K562 (cell line): ENCODE measurements at regions not wholly inside any gene's neighbourhood (a gene's known extent, or its start where the extent isn't known, plus 50 kb on each side); places are given as distances from the start of the nearest gene placed in this dataset.

Experiments
- ATAC-seq: fragments of 200-7000 bp; cut with Tn5 transposase; 3 replicates; pipeline ENCODE4 v1.9.1; 2020; ENCODE audit warnings: moderate library complexity
- BruUV-seq: library from RNA; stranded (reverse); fragments of 400-500 nt; replicated peaks from 2 replicates; lab custom pipeline; 2021; lab: Mats Ljungman, UMichigan
- CTCF ChIA-PET: fragments of 300-600 bp; formaldehyde crosslinking; extraction: SDS; loops from one replicate; lab custom pipeline; 2021; ENCODE audit warnings: low intra/inter-chr PET ratio; lab: Yijun Ruan, JAX
- POLR2A ChIA-PET: fragments of 300-600, 350-650 bp; sonication (Branson Sonifier 250); formaldehyde crosslinking; extraction: SDS; loops from one replicate; lab custom pipeline; 2021; ENCODE audit warnings: antibody characterized with exemption, inconsistent platforms; lab: Yijun Ruan, JAX
- DNase-seq, 4 experiments: peaks; one replicate each; pipeline versions ENCODE4 v3.0.0 to v3.0.0-alpha.2; 2011 to 2018; ENCODE audit warnings: low spot score in 3 of 4, mixed read lengths in 3 of 4; ENCODE audit errors: extremely low read depth in 1 of 4
- FAIRE-seq: peaks from 2 replicates; lab custom pipeline; 2011; peaks lifted over from hg19 to GRCh38; lab: Jason Lieb, UNC
- H2AFZ ChIP-seq: 2 replicates; pipeline ENCODE4 v1.6.0; 2011; ENCODE audit warnings: low read depth, low read length, control low read depth, inconsistent platforms
- H3K27ac ChIP-seq: fragments of 200-600 bp; 3 replicates; pipeline ENCODE4 v1.8.0; 2011; ENCODE audit warnings: low read depth, mild to moderate bottlenecking, control low read depth, inconsistent platforms, low read length, moderate library complexity, mixed read lengths; ENCODE audit errors: extremely low read depth
- H3K27me3 ChIP-seq, 2 experiments: fragments of 300-600 bp in 1 of 2; 2 replicates in 1 of 2; 3 replicates in 1 of 2; pipeline versions ENCODE4 v1.6.0 to v1.8.0; 2011; ENCODE audit warnings: inconsistent platforms in 2 of 2, low read length in 2 of 2, mild to moderate bottlenecking in 1 of 2, mixed read lengths in 1 of 2, moderate library complexity in 1 of 2; ENCODE audit not compliant: control insufficient read depth in 2 of 2, insufficient read depth in 2 of 2
- H3K36me3 ChIP-seq: fragments of 300-600 bp; 3 replicates; pipeline ENCODE4 v1.8.0; 2011; ENCODE audit warnings: mild to moderate bottlenecking, low read length, inconsistent platforms; ENCODE audit not compliant: control insufficient read depth, insufficient read depth
- H3K4me1 ChIP-seq, 2 experiments: fragments of 200-600 bp in 1 of 2; replicated peaks in 1 of 2; 2 replicates in 1 of 2; 3 replicates in 1 of 2; pipeline versions ENCODE4 v1.5.1 to v1.8.0; 2011; ENCODE audit warnings: inconsistent platforms in 2 of 2, low read length in 2 of 2, mild to moderate bottlenecking in 1 of 2, mixed read lengths in 1 of 2, moderate library complexity in 1 of 2; ENCODE audit not compliant: control insufficient read depth in 2 of 2, insufficient read depth in 2 of 2
- H3K4me2 ChIP-seq: 2 replicates; pipeline ENCODE4 v1.6.1; 2011; ENCODE audit warnings: low read length, control low read depth, inconsistent platforms, mixed read lengths; ENCODE audit not compliant: insufficient read depth
- H3K4me3 ChIP-seq: fragments of 200-600 bp; sonication (generic), shearing (Covaris generic); 2 replicates; pipeline ENCODE4 v1.5.1; 2016; ENCODE audit warnings: control low read depth, inconsistent platforms
- H3K79me2 ChIP-seq: fragments of 200-600 bp; 3 replicates; pipeline ENCODE4 v1.8.0; 2011; ENCODE audit warnings: low read length, inconsistent platforms; ENCODE audit not compliant: control insufficient read depth, insufficient read depth
- H3K9ac ChIP-seq, 2 experiments: 2 replicates each; pipeline versions ENCODE4 v1.6.0 to v1.6.1; 2011; ENCODE audit warnings: low read depth in 2 of 2, low read length in 2 of 2, control low read depth in 1 of 2, inconsistent platforms in 1 of 2, mild to moderate bottlenecking in 1 of 2, mixed read lengths in 1 of 2; ENCODE audit not compliant: insufficient read depth in 1 of 2
- H3K9me1 ChIP-seq: one replicate; pipeline ENCODE4 v1.6.0; 2011; ENCODE audit warnings: inconsistent platforms, mild to moderate bottlenecking, low read length, moderate library complexity; ENCODE audit not compliant: control insufficient read depth, insufficient read depth
- H3K9me3 ChIP-seq: replicated peaks from 2 replicates; pipeline ENCODE4 v1.5.1; 2011; ENCODE audit warnings: low read depth, low read length, inconsistent platforms; ENCODE audit not compliant: control insufficient read depth, insufficient read depth
- H4K20me1 ChIP-seq: replicated peaks from 2 replicates; pipeline ENCODE4 v1.6.1; 2011; ENCODE audit warnings: low read length, inconsistent platforms, mixed read lengths; ENCODE audit not compliant: control insufficient read depth, insufficient read depth
- ATF7 ChIP-seq: fragments of 450-650 bp; IDR thresholded peaks from 2 replicates; pipeline ENCODE4 v1.7.1; 2014; ENCODE audit warnings: mild to moderate bottlenecking, moderate library complexity
- CBX8 ChIP-seq: fragments of 200-600 bp; sonication (generic); IDR thresholded peaks from 2 replicates; pipeline ENCODE4 v1.6.1; 2012; ENCODE audit warnings: borderline replicate concordance, mixed run types, low read depth, mild to moderate bottlenecking, moderate library complexity, mixed read lengths, low read length, control low read depth, inconsistent platforms; ENCODE audit not compliant: poor library complexity, severe bottlenecking; ENCODE audit errors: extremely low read depth
- CCAR2 ChIP-seq: fragments of 200-400 bp; formaldehyde crosslinking; IDR thresholded peaks from 2 replicates; pipeline ENCODE4 v1.6.1; 2017; ENCODE audit warnings: mild to moderate bottlenecking, low read depth, low read length
- FOXA1 ChIP-seq: fragments of 450-650 bp; IDR thresholded peaks from 2 replicates; pipeline ENCODE4 v1.6.1; 2016; ENCODE audit warnings: mild to moderate bottlenecking, borderline replicate concordance
- FOXM1 ChIP-seq, 2 experiments: fragments of 450-650 bp in 1 of 2; sonication (generic) in 1 of 2; formaldehyde crosslinking in 1 of 2; IDR thresholded peaks; 2 replicates each; pipeline versions ENCODE4 v1.6.1 to v1.9.0; 2017 to 2022; ENCODE audit warnings: low read depth in 2 of 2, mild to moderate bottlenecking in 2 of 2, missing genetic modification reagents in 1 of 2, moderate library complexity in 1 of 2
- MTA3 ChIP-seq: fragments of 450-650 bp; formaldehyde crosslinking; IDR thresholded peaks from 2 replicates; pipeline ENCODE4 v1.6.1; 2017; ENCODE audit warnings: mild to moderate bottlenecking, borderline replicate concordance
- PRPF4 ChIP-seq: fragments of 200-400 bp; formaldehyde crosslinking; IDR thresholded peaks from one replicate; pipeline ENCODE4 v1.6.1; 2017; ENCODE audit warnings: low read length, low read depth, mild to moderate bottlenecking; ENCODE audit not compliant: insufficient read depth, poor library complexity, severe bottlenecking
- RNF2 ChIP-seq: sonication (generic); IDR thresholded peaks from 2 replicates; pipeline ENCODE4 v1.6.1; 2016
- TEAD4 ChIP-seq, 2 experiments: sonication (generic) in 1 of 2; formaldehyde crosslinking in 1 of 2; IDR thresholded peaks; 2 replicates each; pipeline versions ENCODE4 v1.6.1 to v1.8.0; 2012 to 2022; ENCODE audit warnings: borderline replicate concordance in 1 of 2, inconsistent platforms in 1 of 2, low read length in 1 of 2, mild to moderate bottlenecking in 1 of 2, missing genetic modification reagents in 1 of 2
- ZNF431 ChIP-seq: sonication (generic); formaldehyde crosslinking; IDR thresholded peaks from 2 replicates; pipeline ENCODE4 v1.8.0; 2022; ENCODE audit warnings: mild to moderate bottlenecking, missing genetic modification reagents
- WGBS: fragments of 100-300 bp; shearing (Covaris generic); methylation state at CpG from one replicate; pipeline ENCODE4 v1.1.6; 2016; ENCODE audit warnings: low coverage, mixed read lengths; ENCODE audit not compliant: insufficient coverage; ENCODE audit errors: missing lambda C conversion rate; 5-methylcytosine and 5-hydroxymethylcytosine counted together
- in situ Hi-C: fragments of 300-500 bp; cut with MboI; formaldehyde crosslinking; loops from 4 replicates; pipeline ENCODE4 v1.15.0; 2018; ENCODE audit warnings: inconsistent platforms, mixed read lengths
- intact Hi-C: fragments of 100-400 bp; cut with micrococcal nuclease; formaldehyde crosslinking; loops from 2 replicates; pipeline ENCODE4 v1.14.2; 2022
- TF ChIP-seq, protein P1 (sequence below), 2 experiments: IDR thresholded peaks; 2 replicates each; pipeline ENCODE4 v1.6.1; 2012; ENCODE audit warnings: improper control_type of control experiment in 2 of 2, low read depth in 2 of 2, low read length in 2 of 2, borderline replicate concordance in 1 of 2

DNA sequence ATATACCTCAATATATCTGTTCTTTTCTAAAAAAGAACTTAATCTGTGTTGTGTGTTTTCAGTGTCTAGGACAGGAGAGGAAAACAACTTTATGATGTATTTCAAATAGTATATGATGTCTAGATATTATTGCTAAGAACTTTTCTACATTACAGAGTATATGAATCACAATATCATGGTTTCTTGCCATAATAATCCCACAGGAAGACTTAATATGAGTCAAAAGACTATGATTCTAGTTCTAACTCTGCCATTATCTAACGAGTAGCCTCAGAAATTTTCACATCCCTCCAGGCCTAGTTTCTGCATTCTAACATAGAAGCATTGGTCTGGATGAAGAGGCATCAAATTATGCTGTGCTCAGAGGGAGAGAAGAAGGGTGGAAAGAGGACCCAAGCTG, 107.7 kb upstream of the SPRED1 start:
- Histone ChIP-seq H3K27ac (no peak overlapping the region), H3K79me2 (no peaks in the 10 kb centered on the region), H3K9ac (no peak overlapping the region), H3K9me1 (no peaks in the 10 kb centered on the region), H4K20me1 (no peaks in the 10 kb centered on the region), H3K4me1 (no peaks in the 10 kb centered on the region), H3K4me3 (no peak overlapping the region), H3K4me2 (no peak overlapping the region), H3K9me3 (no peaks in the 10 kb centered on the region), H3K27me3 (no peaks in the 10 kb centered on the region)
- WGBS, result 0% methylated on average over 1 of the region's 1 CpG
- intact Hi-C loops, result no loop called here
- in situ Hi-C loops, result no loop called here
- FAIRE-seq (no peak), ATAC-seq (no peak)
- ChIA-PET CTCF (no interaction called here), POLR2A (no interaction called here)
- no peak for TF ChIP-seq PRPF4
- TF ChIP-seq, all 486 proteins: peak for 0
- DNase-seq, result no peak
- no peak overlapping the region for H2AFZ ChIP-seq
- H3K36me3 ChIP-seq, result no peaks in the 10 kb centered on the region
- no TSS peak for BruUV-seq

DNA sequence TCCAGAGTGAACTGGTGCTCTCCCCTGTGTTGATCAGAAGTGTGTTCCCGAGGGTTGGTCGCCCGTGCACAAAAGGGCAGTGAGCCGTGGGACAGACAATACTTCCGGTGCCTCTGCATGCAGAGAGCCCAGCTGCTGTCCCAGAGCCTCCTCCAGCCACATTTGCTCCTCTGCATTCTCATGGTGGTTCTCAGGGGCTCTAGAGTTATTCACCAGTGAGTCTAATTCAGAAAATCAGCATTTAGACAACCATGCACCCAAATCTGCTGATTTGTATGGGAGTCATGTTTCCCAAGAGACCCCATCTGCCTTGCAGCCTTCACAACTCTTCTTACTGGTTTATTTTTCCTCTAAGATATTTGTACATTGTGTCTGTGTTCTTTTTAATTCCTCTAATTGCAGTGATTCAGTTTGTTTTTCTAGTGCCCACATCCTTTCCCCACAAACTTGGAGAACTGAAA, 107.0 kb upstream of the SPRED1 start:
- Histone ChIP-seq H3K9me3 (no peaks in the 10 kb centered on the region), H3K4me3 (no peak overlapping the region), H3K36me3 (no peaks in the 10 kb centered on the region), H3K4me2 (no peak overlapping the region), H3K9ac (no peak overlapping the region), H3K4me1 (no peaks in the 10 kb centered on the region), H2AFZ (no peak overlapping the region), H4K20me1 (no peaks in the 10 kb centered on the region), H3K9me1 (no peaks in the 10 kb centered on the region), H3K27me3 (no peaks in the 10 kb centered on the region), H3K27ac (no peak overlapping the region), H3K79me2 (no peaks in the 10 kb centered on the region)
- FAIRE-seq (no peak), DNase-seq (no peak), ATAC-seq (no peak)
- intact Hi-C loops, result no loop called here
- CTCF ChIA-PET, result no interaction called here
- TF ChIP-seq FOXA1 (no peak), CBX8 (no peak), TEAD4 (IDR thresholded peaks at IDR 0.05; ENCODE audit: low read length) (no peak), TEAD4 (CRISPR knock-in tag; IDR thresholded peaks at IDR 0.05; ENCODE audit: borderline replicate concordance) (no peak), ZNF431 (CRISPR knock-in tag) (no peak), RNF2 (no peak), ATF7 (no peak), CCAR2 (no peak), MTA3 (no peak), FOXM1 (IDR thresholded peaks at IDR 0.05; ENCODE audit: low read depth) (no peak), FOXM1 (CRISPR knock-in tag; IDR thresholded peaks at IDR 0.05; ENCODE audit: low read depth) (no peak)
- TF ChIP-seq, protein P1, sequence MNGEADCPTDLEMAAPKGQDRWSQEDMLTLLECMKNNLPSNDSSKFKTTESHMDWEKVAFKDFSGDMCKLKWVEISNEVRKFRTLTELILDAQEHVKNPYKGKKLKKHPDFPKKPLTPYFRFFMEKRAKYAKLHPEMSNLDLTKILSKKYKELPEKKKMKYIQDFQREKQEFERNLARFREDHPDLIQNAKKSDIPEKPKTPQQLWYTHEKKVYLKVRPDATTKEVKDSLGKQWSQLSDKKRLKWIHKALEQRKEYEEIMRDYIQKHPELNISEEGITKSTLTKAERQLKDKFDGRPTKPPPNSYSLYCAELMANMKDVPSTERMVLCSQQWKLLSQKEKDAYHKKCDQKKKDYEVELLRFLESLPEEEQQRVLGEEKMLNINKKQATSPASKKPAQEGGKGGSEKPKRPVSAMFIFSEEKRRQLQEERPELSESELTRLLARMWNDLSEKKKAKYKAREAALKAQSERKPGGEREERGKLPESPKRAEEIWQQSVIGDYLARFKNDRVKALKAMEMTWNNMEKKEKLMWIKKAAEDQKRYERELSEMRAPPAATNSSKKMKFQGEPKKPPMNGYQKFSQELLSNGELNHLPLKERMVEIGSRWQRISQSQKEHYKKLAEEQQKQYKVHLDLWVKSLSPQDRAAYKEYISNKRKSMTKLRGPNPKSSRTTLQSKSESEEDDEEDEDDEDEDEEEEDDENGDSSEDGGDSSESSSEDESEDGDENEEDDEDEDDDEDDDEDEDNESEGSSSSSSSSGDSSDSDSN (IDR thresholded peaks at IDR 0.05; ENCODE audit: borderline replicate concordance in 1 of 2, low read depth in 2 of 2, low read length in 2 of 2), result no peak
- POLR2A ChIA-PET, result no interaction called here
- 2% methylated on average over 5 of the region's 5 CpGs for WGBS
- in situ Hi-C loops, result no loop called here
- no TSS peak for BruUV-seq
